ENCODE measurements at regions not wholly inside any gene's neighbourhood (a gene's known extent, or its start where the extent isn't known, plus 50 kb on each side); places are given as distances from the start of the nearest gene placed in this dataset.

DNA sequence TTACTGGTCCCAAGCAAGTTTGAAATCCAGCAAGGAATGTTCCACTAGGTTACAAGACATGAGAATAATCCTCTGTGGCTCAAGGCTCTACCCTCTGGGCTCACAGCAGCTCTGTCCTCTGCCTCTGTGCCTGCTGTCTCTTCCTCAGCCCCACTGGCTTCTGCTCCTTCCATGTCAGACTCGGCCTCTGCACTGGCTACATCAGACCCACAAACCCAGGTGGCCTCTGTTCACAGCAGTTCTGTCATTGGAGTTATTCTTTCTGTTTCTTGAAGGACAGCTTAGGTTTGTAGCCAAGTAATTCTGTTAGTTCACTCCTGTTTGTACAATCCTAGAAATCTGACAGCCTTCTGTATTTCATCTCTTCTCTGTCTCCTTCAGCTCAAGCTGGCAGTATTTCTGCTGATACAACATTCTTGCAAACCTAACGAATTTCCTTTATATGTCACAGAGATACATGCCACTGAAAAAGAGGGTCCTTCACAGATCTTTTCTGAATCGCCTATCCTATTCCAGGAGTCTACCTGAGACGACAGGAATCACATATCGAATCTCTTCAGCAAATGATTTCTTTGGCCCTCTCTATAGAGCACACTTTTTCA is 227.8 kb upstream of the PLSCR5 start:
- TF ChIP-seq EZH2 (IDR thresholded peaks at IDR 0.05; ENCODE audit: low read length, unreplicated experiment) = no peak
- TF ChIP-seq, protein P1, sequence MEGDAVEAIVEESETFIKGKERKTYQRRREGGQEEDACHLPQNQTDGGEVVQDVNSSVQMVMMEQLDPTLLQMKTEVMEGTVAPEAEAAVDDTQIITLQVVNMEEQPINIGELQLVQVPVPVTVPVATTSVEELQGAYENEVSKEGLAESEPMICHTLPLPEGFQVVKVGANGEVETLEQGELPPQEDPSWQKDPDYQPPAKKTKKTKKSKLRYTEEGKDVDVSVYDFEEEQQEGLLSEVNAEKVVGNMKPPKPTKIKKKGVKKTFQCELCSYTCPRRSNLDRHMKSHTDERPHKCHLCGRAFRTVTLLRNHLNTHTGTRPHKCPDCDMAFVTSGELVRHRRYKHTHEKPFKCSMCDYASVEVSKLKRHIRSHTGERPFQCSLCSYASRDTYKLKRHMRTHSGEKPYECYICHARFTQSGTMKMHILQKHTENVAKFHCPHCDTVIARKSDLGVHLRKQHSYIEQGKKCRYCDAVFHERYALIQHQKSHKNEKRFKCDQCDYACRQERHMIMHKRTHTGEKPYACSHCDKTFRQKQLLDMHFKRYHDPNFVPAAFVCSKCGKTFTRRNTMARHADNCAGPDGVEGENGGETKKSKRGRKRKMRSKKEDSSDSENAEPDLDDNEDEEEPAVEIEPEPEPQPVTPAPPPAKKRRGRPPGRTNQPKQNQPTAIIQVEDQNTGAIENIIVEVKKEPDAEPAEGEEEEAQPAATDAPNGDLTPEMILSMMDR (conservative IDR thresholded peaks at IDR 0.05; ENCODE audit: low read depth, low read length) = no peak
